Fibroblast of pulmonary artery (primary cell): ENCODE measurements at regions not wholly inside any gene's neighbourhood (a gene's known extent, or its start where the extent isn't known, plus 50 kb on each side); places are given as distances from the start of the nearest gene placed in this dataset.

Experiments
- DNase-seq: peaks from one replicate; pipeline ENCODE4 v3.0.0-alpha.2; 2010; ENCODE audit warnings: low read depth
- H3K4me3 ChIP-seq: replicated peaks from 2 replicates; pipeline ENCODE4 v1.5.1; 2011; ENCODE audit warnings: low read depth, mild to moderate bottlenecking, control low read depth, low read length, moderate library complexity
- TF ChIP-seq, protein P1 (sequence below): IDR thresholded peaks from 2 replicates; pipeline ENCODE4 v1.5.1; 2011; ENCODE audit warnings: mild to moderate bottlenecking, control low read depth, low read length, inconsistent platforms; ENCODE audit errors: missing control alignments

DNA sequence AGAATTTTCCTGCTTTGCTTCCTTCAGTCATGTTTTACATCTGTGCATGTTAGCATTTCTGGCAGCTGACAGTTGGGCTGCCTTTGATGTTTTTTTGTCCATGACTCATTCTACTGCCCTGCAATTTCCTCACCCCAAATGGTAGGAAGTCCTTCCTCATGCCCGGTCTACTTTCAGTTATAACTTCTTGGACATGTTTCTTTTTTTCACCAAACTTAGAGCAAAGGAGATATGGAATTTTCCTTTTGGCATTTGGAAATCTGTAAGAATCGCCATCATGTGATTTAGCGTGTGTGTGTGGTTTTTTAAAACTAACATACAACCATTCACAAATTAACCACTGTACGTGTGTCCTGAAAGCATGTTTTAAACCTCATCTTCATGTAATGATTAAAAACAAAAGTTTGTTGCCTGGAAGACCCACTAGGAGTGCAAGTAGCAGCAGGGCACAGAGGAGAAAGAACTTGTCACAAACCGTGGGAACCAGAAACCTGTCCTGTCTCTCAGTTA lies 430.7 kb upstream of the CFAP20DC start:
- TF ChIP-seq, protein P1, sequence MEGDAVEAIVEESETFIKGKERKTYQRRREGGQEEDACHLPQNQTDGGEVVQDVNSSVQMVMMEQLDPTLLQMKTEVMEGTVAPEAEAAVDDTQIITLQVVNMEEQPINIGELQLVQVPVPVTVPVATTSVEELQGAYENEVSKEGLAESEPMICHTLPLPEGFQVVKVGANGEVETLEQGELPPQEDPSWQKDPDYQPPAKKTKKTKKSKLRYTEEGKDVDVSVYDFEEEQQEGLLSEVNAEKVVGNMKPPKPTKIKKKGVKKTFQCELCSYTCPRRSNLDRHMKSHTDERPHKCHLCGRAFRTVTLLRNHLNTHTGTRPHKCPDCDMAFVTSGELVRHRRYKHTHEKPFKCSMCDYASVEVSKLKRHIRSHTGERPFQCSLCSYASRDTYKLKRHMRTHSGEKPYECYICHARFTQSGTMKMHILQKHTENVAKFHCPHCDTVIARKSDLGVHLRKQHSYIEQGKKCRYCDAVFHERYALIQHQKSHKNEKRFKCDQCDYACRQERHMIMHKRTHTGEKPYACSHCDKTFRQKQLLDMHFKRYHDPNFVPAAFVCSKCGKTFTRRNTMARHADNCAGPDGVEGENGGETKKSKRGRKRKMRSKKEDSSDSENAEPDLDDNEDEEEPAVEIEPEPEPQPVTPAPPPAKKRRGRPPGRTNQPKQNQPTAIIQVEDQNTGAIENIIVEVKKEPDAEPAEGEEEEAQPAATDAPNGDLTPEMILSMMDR: no peak
- DNase-seq: peak; percentile 26
- H3K4me3 ChIP-seq: no peak overlapping the region

DNA sequence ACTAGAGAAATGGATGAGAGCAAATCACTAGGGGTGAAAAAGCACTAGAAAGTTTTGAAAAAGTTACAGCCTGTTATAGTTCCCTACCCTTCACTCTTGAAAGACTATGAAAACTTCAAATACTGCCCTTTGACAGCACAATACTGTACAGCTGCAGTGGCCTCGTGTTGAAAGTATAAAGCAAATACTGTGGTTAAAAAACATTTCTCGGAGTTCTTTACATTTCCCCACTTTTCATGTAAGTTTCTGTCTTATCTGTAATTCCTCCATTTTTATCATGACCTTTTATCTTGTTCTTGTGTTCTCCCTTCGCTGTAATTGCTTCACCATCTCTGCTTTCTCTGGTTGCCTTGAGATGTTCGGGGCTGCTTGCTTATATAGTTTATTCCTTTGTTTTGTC lies 423.8 kb upstream of the CFAP20DC start:
- no peak overlapping the region for H3K4me3 ChIP-seq
- TF ChIP-seq, protein P1: no peak
- DNase-seq: no peak

DNA sequence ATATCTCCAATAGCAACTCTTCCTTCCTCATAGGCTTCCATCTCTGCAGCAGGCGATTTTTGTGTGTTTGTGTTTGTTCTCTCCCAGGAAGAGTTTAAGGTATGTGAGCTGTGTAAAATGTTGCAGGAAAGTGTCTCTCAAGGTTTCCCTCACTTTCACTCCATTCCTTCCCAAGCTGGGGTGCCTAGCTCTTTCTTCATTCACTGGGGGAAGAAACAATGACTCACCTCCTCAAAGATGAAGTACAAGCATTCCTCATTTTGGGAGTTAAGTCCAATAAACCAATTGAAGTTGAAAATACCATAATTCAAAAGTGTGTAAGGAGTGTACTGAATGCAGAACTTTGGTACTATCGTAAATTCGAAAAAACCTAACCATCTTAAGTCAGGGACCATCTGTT lies 422.7 kb upstream of the CFAP20DC start:
- TF ChIP-seq, protein P1: no peak
- no peak overlapping the region for H3K4me3 ChIP-seq
- DNase-seq: no peak

DNA sequence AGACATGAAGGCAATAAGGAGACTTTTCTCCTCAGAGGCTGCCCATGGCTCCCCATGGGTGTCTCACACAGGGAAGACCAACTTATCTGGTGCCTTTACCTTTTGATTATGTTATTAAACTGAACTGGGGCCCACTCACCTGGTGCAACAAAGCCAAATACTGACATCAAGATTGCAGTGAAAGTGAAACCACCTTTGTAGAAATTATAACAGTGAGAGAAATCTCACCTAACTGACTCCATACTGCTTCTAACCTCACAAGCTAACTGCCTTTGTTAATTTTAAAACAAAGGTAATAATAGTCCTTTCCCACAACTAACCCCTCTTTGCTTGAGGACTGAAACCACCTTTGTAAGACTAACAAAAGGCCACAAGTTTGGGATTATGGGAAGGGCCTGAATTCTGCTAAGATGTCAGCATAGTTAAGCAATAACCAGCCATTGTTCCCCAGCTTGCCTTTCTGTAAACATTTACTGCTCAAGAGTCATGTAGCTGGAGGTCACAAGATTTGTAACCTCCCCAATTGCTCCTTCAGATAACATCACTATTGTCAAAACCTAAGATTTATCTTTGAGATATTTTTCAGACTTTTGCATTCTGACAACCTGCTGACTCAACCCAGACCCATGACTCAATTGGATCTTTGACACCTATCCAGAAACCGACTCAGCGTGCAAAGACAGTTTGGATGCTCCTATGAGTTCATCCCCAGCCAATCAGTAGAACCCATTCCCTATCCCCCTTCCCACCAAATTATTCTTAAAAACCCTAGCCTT lies 420.3 kb upstream of the CFAP20DC start:
- H3K4me3 ChIP-seq: no peak overlapping the region
- TF ChIP-seq, protein P1: no peak
- DNase-seq: peak; percentile 1

DNA sequence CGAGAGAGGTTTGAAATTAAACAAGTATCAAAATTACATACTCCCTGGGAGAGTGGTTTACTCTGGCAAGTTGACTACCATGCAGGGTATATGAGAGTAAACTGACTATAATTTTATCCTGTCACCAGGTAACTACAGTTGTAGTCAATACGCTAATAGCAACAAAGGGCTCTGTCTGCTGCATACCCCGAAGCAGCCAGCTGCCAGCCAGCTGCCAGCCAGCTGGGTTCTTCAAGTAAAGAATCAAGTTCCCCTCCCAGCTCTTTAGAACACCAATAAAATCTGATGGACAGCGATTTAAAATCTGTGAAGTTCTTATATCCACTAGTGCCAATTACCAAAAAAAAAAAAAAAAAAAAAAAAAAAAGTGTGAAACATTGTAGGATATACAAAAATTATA lies 417.7 kb upstream of the CFAP20DC start:
- DNase-seq: no peak
- H3K4me3 ChIP-seq: no peak overlapping the region
- TF ChIP-seq, protein P1: no peak

DNA sequence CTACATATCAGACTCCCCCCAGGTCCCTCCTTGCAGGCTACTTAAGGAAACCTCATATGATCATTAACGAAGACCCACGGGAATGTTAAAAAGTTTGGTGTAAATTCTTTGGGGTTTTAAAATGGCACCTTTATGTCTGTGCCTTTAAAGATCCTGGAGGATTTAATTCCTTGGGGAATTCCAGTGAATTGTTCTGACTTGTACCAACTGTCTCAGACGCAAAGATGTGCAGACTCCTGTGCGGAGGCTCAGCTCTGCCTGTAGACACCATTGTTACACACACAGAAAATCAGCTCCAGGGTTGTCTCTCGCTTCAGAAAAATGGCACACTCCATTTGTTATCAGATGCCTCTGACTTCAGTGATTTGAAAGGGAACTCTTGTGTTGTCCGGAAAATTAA lies 414.4 kb upstream of the CFAP20DC start:
- H3K4me3 ChIP-seq: no peak overlapping the region
- no peak for DNase-seq
- TF ChIP-seq, protein P1: no peak

DNA sequence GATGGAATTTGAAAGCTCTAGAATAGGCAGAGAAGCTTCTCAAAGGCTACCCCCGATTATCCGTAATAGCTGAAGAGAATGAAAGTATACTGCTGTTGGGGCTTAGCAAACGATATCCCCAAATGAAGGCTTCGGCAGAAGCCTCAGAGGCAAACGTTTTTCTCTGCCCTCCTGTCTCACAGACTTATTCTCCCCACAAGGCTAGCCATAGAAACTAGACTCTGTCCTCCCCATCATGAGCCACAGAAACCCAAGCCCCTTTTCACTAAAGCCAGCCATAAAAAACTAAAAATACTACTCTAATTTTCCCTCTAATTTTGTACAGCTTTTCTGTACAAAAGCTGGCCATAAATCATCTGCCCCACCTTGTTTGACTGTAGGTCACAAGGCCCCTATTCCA lies 413.4 kb upstream of the CFAP20DC start:
- H3K4me3 ChIP-seq: no peak overlapping the region
- no peak for DNase-seq

More for the DNA sequence above, 413.4 kb upstream of the CFAP20DC start:
- TF ChIP-seq, protein P1: no peak
